ENCODE measurements at regions not wholly inside any gene's neighbourhood (a gene's known extent, or its start where the extent isn't known, plus 50 kb on each side); places are given as distances from the start of the nearest gene placed in this dataset.

- H3K27ac ChIP-seq: no peak overlapping the region
- TF ChIP-seq CTCF (IDR thresholded peaks at IDR 0.05): no peak
- no peak for TF ChIP-seq ZFX (IDR thresholded peaks at IDR 0.05; ENCODE audit: borderline replicate concordance)
These were observed 216.8 kb upstream of the C1orf87 start for GRCh38 chr1:60290393-60290792.

DNA sequence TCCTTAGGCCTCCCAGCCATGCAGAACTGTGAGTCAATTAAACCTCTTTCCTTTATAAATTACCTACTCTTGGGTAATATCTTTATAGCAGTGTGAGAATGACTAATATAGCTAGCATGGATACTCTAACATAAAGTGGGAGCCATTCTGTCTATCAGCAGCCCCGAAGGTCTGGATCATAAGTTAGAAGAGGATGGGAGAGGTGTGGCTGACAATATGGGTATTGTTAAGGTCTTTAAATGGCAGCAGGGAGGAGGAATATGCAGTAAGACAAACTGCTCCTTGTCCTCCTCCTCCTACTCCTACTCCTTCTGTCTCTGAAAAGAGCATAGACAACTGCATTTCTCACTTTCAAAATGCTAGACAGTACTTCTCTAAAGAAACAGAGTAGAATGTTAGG lies 214.0 kb upstream of the C1orf87 start:
- TF ChIP-seq CTCF (IDR thresholded peaks at IDR 0.05) (no peak), ZFX (IDR thresholded peaks at IDR 0.05; ENCODE audit: borderline replicate concordance) (no peak)
- no peak overlapping the region for H3K27ac ChIP-seq

GRCh38 chr1:60283690-60284089 lies 210.1 kb upstream of the C1orf87 start:
- TF ChIP-seq CTCF (IDR thresholded peaks at IDR 0.05) (no peak), ZFX (IDR thresholded peaks at IDR 0.05; ENCODE audit: borderline replicate concordance) (no peak)

DNA sequence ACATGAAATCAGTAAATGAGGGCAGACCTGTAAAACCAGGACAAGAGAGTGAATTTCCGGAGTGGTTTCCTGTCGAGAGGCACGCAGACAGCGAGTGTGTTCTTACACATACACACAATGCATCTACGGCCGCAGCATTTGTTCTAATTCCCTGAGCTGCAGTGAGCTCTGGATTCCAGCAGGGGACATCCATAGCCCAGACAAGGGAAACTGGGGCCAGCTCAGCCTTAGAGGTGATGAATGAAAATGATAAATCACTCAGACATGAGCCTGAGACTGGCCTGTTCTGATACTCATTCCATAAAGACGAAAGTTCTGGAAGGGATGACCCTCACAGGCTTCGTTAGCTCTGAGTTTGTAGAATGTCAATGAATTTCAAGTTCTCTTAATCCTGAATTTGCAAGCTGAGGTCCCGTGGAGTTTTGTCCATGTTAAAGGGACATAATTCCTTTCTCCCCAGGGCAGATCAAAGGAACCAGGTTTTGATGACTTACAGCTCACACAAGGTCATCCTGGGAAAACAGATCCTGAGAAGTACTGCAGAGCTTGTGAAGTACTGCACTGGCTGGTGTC lies 207.9 kb upstream of the C1orf87 start:
- H3K27ac ChIP-seq: no peak overlapping the region
- TF ChIP-seq CTCF (IDR thresholded peaks at IDR 0.05) (peak; percentile 94), ZFX (IDR thresholded peaks at IDR 0.05; ENCODE audit: borderline replicate concordance) (no peak)

More at GRCh38 chr1:60283690-60284089, 210.1 kb upstream of the C1orf87 start:
- H3K27ac ChIP-seq: no peak overlapping the region

- H3K27ac ChIP-seq: no peak overlapping the region
- TF ChIP-seq ZFX (IDR thresholded peaks at IDR 0.05; ENCODE audit: borderline replicate concordance) (no peak), CTCF (IDR thresholded peaks at IDR 0.05) (no peak)
These were observed 207.2 kb upstream of the C1orf87 start for GRCh38 chr1:60280819-60281218.

- TF ChIP-seq ZFX (IDR thresholded peaks at IDR 0.05; ENCODE audit: borderline replicate concordance) (no peak), CTCF (IDR thresholded peaks at IDR 0.05) (no peak)
- H3K27ac ChIP-seq: no peak overlapping the region
These were observed 206.7 kb upstream of the C1orf87 start for GRCh38 chr1:60280256-60280655.

DNA sequence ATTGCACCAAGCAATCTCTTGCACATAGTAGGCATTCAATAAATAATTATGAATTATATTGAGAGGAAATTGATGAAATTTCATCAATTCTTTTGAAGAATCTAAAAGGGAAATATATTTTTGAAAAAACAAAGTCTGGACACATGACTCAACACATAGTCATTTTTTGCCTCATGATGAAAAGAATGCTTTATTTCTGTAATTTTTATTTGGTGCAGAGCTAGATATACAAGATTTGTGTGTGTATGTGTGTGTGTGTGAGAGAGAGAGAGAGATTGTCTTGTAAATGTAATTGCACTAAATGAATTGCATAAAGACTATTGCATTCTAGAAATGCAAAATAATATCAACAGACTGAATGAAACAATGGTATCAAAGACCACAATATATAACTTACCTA lies 206.2 kb upstream of the C1orf87 start:
- no peak for TF ChIP-seq ZFX (IDR thresholded peaks at IDR 0.05; ENCODE audit: borderline replicate concordance)
- TF ChIP-seq CTCF (IDR thresholded peaks at IDR 0.05): no peak
- no peak overlapping the region for H3K27ac ChIP-seq
